Activated T-cell treated with anti-CD3 and anti-CD28 coated beads, Interleukin-2, amount 50 U/mL, for 72 hours (primary cell): ENCODE measurements at regions not wholly inside any gene's neighbourhood (a gene's known extent, or its start where the extent isn't known, plus 50 kb on each side); places are given as distances from the start of the nearest gene placed in this dataset.

ENCODE experiments used
- ATAC-seq, 2 donors: fragments of 150-1000 bp; cut with Tn5 transposase; replicated peaks in 1 of 2; 2 replicates each; pipeline ENCODE4 v1.10.0; 2021; ENCODE audit warnings: moderate library complexity in 2 of 2, mild to moderate bottlenecking in 1 of 2
- DNase-seq, 2 donors: peaks; one replicate each; pipeline ENCODE4 v3.0.0; 2021 to 2022; ENCODE audit warnings: mixed read lengths in 1 of 2
- H3K27ac Mint-ChIP-seq: one replicate; pipeline ENCODE4 v1.8.0; 2022; ENCODE audit warnings: mild to moderate bottlenecking, moderate library complexity, mixed read lengths
- H3K27me3 Mint-ChIP-seq: one replicate; pipeline ENCODE4 v1.8.0; 2022; ENCODE audit warnings: low read depth, mixed read lengths
- H3K36me3 Mint-ChIP-seq, 2 donors: one replicate each; pipeline ENCODE4 v1.8.0; 2022; ENCODE audit warnings: mixed read lengths in 2 of 2, mild to moderate bottlenecking in 1 of 2; ENCODE audit not compliant: insufficient read depth in 2 of 2
- H3K4me1 Mint-ChIP-seq: one replicate; pipeline ENCODE4 v1.8.0; 2022; ENCODE audit warnings: low read depth, mixed read lengths
- H3K4me3 Mint-ChIP-seq, 2 donors: one replicate each; pipeline ENCODE4 v1.8.0; 2022; ENCODE audit warnings: mild to moderate bottlenecking in 2 of 2, mixed read lengths in 2 of 2, moderate library complexity in 2 of 2
- H3K9me3 Mint-ChIP-seq, 2 donors: one replicate each; pipeline ENCODE4 v1.8.0; 2022; ENCODE audit warnings: mixed read lengths in 2 of 2

DNA sequence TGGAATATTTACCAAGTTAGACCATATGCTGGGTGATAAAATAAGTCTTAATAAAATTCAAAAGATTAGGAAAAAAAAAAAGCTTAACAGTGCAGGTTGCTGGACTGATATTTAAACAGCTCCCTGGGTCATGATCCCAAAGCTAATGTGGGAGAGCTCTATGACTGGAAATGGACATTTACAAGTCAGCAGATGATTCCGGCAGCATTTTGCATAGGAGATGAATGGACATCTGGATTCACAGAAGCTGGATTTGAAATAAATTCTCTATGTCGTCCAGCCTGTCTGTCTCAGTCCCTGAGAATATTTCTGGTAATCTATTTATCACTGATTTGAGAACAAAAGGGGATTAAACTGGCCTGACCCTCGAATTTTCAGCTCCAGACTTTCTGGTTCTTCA lies 52.3 kb upstream of the KLHL25 start:
- Mint-ChIP-seq H3K9me3 (peaks cover 0 to 1% of the 10 kb centered on the region in 2 donors), H3K4me3 (no peak overlapping the region), H3K27ac (no peak overlapping the region), H3K27me3 (peaks cover 26% of the 10 kb centered on the region), H3K36me3 (no peaks in the 10 kb centered on the region), H3K4me1 (no peaks in the 10 kb centered on the region)
- ATAC-seq (no peak), DNase-seq (no peak)

DNA sequence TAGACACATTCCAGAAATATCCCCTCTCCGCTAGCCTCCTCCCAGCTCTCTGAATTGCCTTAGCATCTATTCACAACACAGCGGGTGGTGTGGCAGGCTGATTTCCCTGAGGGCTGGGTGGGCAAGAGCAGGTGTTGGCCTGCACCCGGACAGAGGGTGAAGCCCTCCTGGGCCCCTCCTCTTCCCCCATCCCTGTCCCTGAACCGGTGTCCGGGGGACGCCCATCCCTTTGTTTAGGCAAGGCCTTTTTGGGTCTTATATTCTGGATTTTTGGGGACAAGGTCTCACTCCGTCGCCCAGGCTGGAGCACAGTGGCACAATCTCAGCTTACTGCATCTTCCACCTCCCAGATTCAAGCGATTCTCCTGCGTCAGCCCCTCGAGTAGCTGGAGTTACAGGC lies 55.2 kb upstream of the KLHL25 start:
- DNase-seq (no peak), ATAC-seq (no peak)
- peaks cover 0 to 1% of the 10 kb centered on the region in 2 donors for H3K9me3 Mint-ChIP-seq
- H3K27ac Mint-ChIP-seq = no peak overlapping the region
- no peak overlapping the region for H3K4me3 Mint-ChIP-seq
- H3K27me3 Mint-ChIP-seq = peaks cover 23% of the 10 kb centered on the region
- H3K36me3 Mint-ChIP-seq = no peaks in the 10 kb centered on the region
- H3K4me1 Mint-ChIP-seq = no peaks in the 10 kb centered on the region

DNA sequence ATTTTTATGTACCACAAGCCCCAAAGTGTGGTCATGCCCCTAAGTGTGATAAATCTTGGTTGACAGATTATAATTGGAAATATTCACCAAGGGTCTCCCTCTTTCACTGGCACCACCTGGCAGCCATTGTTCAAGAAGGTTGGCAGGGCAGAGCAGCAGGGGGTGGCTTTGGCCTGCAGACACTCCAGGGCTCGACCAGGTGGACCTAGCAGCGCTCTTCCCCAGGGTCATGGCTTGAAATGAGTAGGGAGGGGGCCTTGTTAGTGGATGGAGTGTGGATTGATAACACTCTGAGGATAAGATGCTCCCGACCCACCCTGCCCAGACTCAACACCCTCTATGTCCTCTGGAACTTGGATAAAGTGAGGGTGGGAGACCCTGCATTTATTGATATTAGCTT lies 58.2 kb upstream of the KLHL25 start:
- Mint-ChIP-seq H3K27me3 (peaks cover 22% of the 10 kb centered on the region), H3K4me3 (no peak overlapping the region), H3K4me1 (no peaks in the 10 kb centered on the region), H3K36me3 (no peaks in the 10 kb centered on the region), H3K27ac (no peak overlapping the region), H3K9me3 (no peaks in the 10 kb centered on the region)
- DNase-seq (no peak), ATAC-seq (no peak)

DNA sequence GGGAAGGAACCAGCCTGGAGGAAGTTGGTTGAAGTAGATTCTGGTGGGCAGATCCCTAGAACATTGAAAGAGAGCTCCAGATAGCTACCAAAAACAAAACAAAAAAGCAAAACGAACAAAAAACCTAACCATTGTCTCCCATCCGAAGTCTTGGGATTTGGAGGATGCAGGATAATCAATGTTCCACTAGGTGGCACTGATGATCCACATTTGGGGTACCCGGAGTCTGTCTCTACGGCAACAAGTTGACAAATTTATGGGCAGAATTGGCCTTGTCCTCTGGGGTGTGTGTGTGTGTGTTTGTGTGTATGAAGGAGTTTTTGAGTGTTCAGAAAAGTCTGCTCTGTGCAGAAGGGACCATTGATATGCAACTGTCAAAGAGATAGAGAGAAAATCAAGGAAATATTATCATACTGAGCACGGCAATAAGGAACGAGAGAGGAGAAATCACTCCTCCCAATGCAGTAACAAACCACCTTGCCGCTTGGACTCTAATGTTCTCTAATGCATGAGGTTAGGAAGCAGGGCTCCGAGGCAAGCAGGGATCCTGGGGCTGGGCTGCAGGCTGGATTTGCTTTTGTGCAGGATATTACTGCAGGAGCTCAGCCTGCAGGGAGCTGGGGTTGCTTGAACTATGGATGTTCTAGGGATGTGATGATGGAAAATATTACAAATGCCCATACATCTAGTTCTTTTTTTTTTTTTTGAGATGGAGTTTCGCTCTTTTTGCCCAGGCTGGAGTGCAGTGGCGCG lies 59.8 kb upstream of the KLHL25 start:
- H3K4me3 Mint-ChIP-seq = peak overlapping the region in 1 of 2 donors; percentile 37
- peaks cover 31% of the 10 kb centered on the region for H3K27me3 Mint-ChIP-seq
- H3K36me3 Mint-ChIP-seq = no peaks in the 10 kb centered on the region
- H3K27ac Mint-ChIP-seq = no peak overlapping the region
- peaks cover 6% of the 10 kb centered on the region for H3K4me1 Mint-ChIP-seq
- ATAC-seq = peak; percentile 63 to 67
- peak; percentile 45 to 59 for DNase-seq
- no peaks in the 10 kb centered on the region for H3K9me3 Mint-ChIP-seq

DNA sequence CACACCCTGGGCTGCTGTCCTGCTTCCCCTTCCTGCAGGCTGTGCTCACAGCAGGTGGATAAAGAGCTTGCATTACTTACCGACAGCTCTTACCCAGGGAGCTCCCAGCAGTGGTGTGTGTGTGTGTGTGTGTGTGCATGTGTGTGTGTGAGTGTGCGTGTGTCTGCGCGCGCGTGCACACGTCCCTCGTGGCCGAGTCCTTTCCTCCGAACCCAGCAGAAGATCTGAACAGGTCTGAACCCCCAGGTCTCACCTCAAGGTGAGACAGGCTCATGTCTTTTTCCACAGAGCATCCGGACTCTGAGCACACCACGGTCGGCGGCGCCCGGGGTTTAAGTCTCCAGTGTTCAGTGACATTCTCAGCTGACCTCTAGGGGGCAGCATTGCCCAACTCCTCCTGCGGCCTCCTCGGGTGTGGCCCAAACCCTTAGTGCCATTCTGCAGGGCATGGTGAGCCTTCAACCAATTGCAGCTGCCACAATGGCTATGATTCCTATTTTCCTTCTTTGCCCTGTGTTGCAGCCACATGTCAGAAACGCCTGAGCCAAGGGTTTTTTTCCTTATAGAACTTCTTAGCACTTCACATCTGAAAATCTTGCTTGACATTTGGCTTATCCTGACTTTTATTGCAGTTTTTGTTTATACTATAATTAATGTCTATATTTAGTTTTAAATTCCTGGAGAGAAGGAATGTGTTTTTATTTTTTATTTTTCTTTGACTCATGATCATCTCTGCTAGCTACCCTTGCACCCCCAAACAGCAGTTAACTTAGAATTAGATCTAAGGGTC lies 64.1 kb upstream of the KLHL25 start:
- DNase-seq (peak; percentile 77 to 84), ATAC-seq (peak; percentile 94)
- H3K36me3 Mint-ChIP-seq = no peaks in the 10 kb centered on the region
- no peaks in the 10 kb centered on the region for H3K9me3 Mint-ChIP-seq
- H3K27me3 Mint-ChIP-seq = peaks cover 42% of the 10 kb centered on the region
- peaks cover 6% of the 10 kb centered on the region for H3K4me1 Mint-ChIP-seq
- H3K4me3 Mint-ChIP-seq = peak overlapping the region; percentile 64 to 70
- no peak overlapping the region for H3K27ac Mint-ChIP-seq

DNA sequence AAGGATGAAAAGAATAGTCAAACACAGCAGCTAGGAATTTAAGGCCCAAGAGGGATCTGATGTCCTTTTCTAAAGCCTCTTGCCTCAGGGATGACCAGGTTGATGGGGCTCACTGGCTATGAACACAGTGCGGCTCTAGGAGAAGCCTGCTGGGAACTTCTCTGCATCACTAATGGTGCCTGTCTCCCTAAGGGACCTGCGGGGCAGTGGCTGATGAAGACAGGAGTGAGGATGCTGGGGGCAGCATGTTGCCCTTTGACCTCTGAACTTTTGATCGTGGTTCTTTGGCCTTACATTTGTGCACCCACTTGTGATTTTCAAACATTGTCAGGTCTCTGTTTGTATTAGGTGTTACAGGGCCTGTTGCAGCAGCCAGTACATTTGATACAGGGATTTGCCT lies 64.9 kb upstream of the KLHL25 start:
- Mint-ChIP-seq H3K4me1 (peaks cover 6% of the 10 kb centered on the region), H3K9me3 (no peaks in the 10 kb centered on the region), H3K27ac (no peak overlapping the region), H3K36me3 (no peaks in the 10 kb centered on the region), H3K27me3 (peaks cover 42% of the 10 kb centered on the region), H3K4me3 (no peak overlapping the region)
- DNase-seq (no peak), ATAC-seq (no peak)

DNA sequence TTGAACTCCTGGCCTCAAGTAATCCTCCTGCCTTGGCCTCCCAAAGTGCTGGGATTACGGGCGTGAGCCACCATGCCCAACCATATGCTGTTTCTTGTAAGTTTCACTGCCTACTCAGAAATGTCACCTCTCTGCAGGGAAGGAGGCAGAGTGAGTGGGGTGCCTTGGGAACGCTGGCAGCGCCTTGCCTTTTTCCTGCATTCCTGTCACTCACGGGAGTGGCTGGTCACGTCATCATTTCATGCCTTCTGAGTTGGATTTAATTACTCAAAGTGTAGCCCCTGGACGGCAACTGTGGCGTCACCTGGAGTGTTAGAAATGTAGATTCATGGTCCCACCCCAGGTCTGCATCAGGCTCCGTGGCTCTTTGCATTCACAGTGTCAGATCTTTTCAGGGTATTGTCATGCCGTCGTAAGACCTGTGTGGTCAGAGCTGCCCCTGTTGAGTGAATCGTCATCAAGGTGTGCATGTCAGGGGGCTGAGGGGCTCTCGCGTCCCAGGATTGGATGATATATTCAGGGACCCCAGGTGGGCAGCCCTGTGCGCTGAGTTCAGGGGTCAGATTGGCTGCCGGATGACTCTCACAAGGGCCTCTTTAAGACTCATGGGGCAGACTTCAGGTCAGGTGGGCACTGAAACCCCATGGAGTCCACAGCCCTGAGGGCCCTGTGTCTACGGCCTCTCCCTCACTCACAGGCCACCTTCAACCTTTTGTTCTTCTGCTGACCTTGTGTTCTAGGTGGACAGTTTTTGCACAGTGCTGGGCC lies 65.9 kb upstream of the KLHL25 start:
- DNase-seq (no peak), ATAC-seq (no peak)
- H3K27me3 Mint-ChIP-seq = peaks cover 40% of the 10 kb centered on the region
- H3K27ac Mint-ChIP-seq = no peak overlapping the region
- H3K9me3 Mint-ChIP-seq = no peaks in the 10 kb centered on the region
- no peaks in the 10 kb centered on the region for H3K36me3 Mint-ChIP-seq
- H3K4me1 Mint-ChIP-seq = peaks cover 13% of the 10 kb centered on the region
- no peak overlapping the region for H3K4me3 Mint-ChIP-seq

DNA sequence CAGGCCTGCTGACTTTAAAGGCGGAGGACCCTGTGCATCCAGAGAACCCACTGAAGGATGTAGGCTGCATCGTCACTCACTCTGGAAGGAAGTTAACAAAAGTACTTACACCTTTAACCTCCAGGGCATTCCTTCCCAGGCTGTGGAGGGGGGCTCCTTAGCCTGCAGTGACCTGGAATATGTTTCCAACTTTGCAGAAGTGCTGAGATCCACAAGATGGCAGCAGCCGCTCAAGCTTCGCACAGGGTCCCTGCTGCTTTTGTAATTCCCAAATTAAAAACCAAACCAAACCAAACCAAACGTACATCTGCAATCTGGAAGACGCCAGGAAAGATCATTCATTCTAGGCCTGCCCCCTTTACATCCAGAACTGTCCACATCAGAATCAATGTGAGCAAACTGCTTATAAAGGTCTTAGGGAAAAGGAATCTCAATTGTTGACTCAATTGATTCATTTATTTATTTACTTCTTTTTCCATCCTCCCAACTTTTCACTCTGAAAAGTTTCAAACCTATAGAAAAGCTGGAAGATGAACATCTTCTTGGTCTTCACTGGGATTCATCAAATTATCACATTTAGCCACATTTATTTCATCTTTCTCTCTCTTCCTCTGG lies 70.5 kb upstream of the KLHL25 start:
- ATAC-seq (no peak), DNase-seq (no peak)
- Mint-ChIP-seq H3K9me3 (no peaks in the 10 kb centered on the region), H3K27ac (no peak overlapping the region), H3K4me1 (peaks cover 9% of the 10 kb centered on the region), H3K4me3 (no peak overlapping the region), H3K36me3 (no peaks in the 10 kb centered on the region), H3K27me3 (peaks cover 32% of the 10 kb centered on the region)

DNA sequence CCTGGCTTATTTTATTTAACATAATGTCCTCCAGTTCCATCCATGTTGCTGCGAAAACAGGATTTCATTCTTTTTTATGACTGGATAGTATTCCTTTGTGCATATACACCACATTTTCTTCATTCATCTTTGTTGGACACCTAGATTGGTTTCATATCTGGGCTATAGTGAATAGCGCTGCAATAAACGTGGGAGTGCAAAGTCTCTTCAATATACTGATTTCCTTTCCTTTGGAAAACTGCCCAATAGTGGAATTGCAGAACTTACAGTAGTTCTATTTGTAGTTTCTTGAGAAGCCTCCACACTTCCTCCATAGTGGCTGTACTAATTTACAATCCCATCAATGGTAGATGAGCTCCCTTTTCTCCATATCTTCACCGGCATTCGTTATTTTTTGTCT lies 72.5 kb upstream of the KLHL25 start:
- Mint-ChIP-seq H3K4me1 (peaks cover 9% of the 10 kb centered on the region), H3K27ac (no peak overlapping the region), H3K27me3 (peaks cover 36% of the 10 kb centered on the region), H3K36me3 (no peaks in the 10 kb centered on the region), H3K9me3 (no peaks in the 10 kb centered on the region), H3K4me3 (no peak overlapping the region)
- ATAC-seq = no peak
- DNase-seq = no peak

DNA sequence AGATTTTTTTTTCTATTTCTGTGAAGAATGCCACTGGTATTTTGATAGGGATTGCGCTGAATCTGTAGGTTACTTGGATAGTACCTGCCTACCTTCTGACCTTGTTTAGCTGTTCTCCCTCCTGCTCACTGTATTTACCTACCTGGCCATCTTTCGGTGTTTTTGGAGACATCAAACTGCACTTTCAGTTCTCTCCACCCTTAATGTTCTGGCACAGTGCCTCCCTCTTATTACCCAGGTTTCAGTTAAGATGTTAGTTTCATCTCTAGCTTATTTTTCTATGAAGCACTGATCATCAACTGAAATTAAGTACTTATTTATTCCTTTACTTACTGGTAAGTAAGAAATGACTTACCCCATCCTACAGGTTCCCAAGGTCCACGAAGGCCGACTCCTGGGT lies 74.4 kb upstream of the KLHL25 start:
- ATAC-seq (no peak), DNase-seq (no peak)
- H3K27me3 Mint-ChIP-seq = peaks cover 28% of the 10 kb centered on the region
- no peaks in the 10 kb centered on the region for H3K36me3 Mint-ChIP-seq
- H3K9me3 Mint-ChIP-seq = no peaks in the 10 kb centered on the region
- H3K27ac Mint-ChIP-seq = no peak overlapping the region
- no peak overlapping the region for H3K4me3 Mint-ChIP-seq
- peaks cover 9% of the 10 kb centered on the region for H3K4me1 Mint-ChIP-seq

DNA sequence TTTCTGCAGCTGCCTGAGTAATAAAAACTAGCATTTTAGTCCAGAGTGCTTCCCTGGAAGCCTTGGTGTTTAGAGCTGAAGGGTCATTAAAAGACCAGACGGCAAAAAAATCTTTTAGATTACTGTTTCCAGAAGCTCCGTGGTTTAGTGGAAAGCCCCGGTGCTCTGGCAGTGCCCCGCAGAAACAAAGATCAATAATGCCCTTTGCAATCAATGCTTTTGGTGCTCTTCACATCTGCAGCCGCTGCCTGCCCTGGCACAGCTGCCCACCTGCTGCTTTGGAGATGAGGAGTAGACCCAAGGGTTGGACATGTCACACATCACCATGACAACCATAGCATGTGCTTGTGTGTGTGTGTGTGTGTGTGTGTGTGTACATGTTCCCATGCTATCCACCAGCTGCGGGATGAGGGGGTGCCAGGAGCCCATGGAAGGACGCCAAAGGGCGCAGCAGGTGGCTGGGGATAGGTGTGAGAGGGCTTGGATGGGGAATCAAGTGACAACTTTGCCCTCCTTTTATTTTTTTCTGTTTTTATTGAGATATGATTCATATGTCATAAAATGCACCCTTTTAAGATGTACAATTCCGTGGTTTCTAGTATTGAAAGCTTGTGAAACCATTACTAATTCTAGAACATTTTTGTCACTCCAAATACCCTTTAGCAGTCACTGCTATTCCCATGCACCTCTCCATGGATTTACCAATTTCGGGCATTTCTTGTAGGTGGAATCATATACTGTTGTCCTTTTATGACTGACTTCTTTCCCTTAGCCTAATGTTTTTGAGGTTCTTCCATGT lies 75.7 kb upstream of the KLHL25 start:
- Mint-ChIP-seq H3K27me3 (peaks cover 28% of the 10 kb centered on the region), H3K4me1 (peaks cover 4% of the 10 kb centered on the region), H3K4me3 (no peak overlapping the region), H3K9me3 (no peaks in the 10 kb centered on the region), H3K36me3 (no peaks in the 10 kb centered on the region), H3K27ac (no peak overlapping the region)
- no peak for DNase-seq
- ATAC-seq = no peak

DNA sequence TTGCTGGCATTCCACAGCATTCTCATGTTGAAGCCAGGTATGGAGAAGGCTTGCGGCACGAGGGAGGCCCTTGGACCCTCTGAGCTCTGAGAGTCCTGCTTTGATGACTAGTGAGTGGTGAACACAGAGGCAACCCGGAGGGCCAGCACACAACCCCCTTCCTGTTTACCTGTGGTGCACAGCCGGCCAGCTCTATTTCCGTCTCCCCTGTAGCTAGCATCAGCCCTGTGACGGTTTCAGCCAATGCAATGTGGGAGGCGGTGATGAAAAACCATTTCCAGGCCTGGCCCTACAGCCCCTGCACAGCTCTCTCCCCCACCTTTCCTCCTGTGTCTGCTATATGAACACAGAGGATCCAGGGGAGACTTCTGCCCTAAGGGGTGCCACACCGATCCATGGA lies 76.8 kb upstream of the KLHL25 start:
- Mint-ChIP-seq H3K27me3 (peaks cover 21% of the 10 kb centered on the region), H3K4me1 (no peaks in the 10 kb centered on the region), H3K4me3 (no peak overlapping the region), H3K27ac (no peak overlapping the region), H3K36me3 (no peaks in the 10 kb centered on the region), H3K9me3 (no peaks in the 10 kb centered on the region)
- ATAC-seq (no peak), DNase-seq (no peak)
